HEK293T (cell line): ENCODE measurements at regions not wholly inside any gene's neighbourhood (a gene's known extent, or its start where the extent isn't known, plus 50 kb on each side); places are given as distances from the start of the nearest gene placed in this dataset.

ENCODE experiments used
- CTCF ChIA-PET: fragments of 350-600 bp; formaldehyde crosslinking; extraction: SDS; loops from one replicate; lab custom pipeline; 2021; ENCODE audit warnings: antibody characterized with exemption, inconsistent platforms; lab: Yijun Ruan, JAX
- POLR2A ChIA-PET: fragments of 350-600 bp; formaldehyde crosslinking; extraction: SDS; loops from one replicate; lab custom pipeline; 2020; ENCODE audit warnings: antibody characterized with exemption, inconsistent platforms; lab: Yijun Ruan, JAX
- DNase-seq: peaks from one replicate; pipeline ENCODE4 v3.0.0; 2012; ENCODE audit warnings: mixed read lengths; ENCODE audit errors: extremely low spot score
- ARNT ChIP-seq: fragments of 450-650 bp; IDR thresholded peaks from 2 replicates; pipeline ENCODE4 v1.6.1; 2017; ENCODE audit warnings: mild to moderate bottlenecking
- BHLHE40 ChIP-seq: fragments of 450-650 bp; IDR thresholded peaks from 2 replicates; pipeline ENCODE4 v1.6.1; 2016; ENCODE audit warnings: mild to moderate bottlenecking, moderate library complexity, borderline replicate concordance
- CTBP1 ChIP-seq: fragments of 450-650 bp; IDR thresholded peaks from 2 replicates; pipeline ENCODE4 v1.6.1; 2016; ENCODE audit warnings: borderline replicate concordance
- ELF4 ChIP-seq: fragments of 450-650 bp; IDR thresholded peaks from 2 replicates; pipeline ENCODE4 v1.6.1; 2017; ENCODE audit warnings: antibody characterized with exemption
- FOXA1 ChIP-seq: fragments of 450-650 bp; IDR thresholded peaks from 2 replicates; pipeline ENCODE4 v1.6.1; 2016; ENCODE audit warnings: mild to moderate bottlenecking
- FOXK2 ChIP-seq: fragments of 450-650 bp; IDR thresholded peaks from 2 replicates; pipeline ENCODE4 v1.6.1; 2016; ENCODE audit warnings: mild to moderate bottlenecking
- FOXM1 ChIP-seq: fragments of 450-650 bp; IDR thresholded peaks from 2 replicates; pipeline ENCODE4 v1.6.1; 2017; ENCODE audit warnings: mild to moderate bottlenecking, borderline replicate concordance
- HDGF ChIP-seq: fragments of 450-650 bp; IDR thresholded peaks from 2 replicates; pipeline ENCODE4 v1.6.1; 2017; ENCODE audit warnings: antibody characterized with exemption, borderline replicate concordance
- L3MBTL2 ChIP-seq: fragments of 450-650 bp; conservative IDR thresholded peaks from 2 replicates; pipeline ENCODE4 v1.6.1; 2016; ENCODE audit warnings: mild to moderate bottlenecking
- LEF1 ChIP-seq: fragments of 450-650 bp; IDR thresholded peaks from 2 replicates; pipeline ENCODE4 v1.6.1; 2017; ENCODE audit warnings: mild to moderate bottlenecking, borderline replicate concordance
- NFRKB ChIP-seq: fragments of 450-650 bp; IDR thresholded peaks from 2 replicates; pipeline ENCODE4 v1.6.1; 2016; ENCODE audit warnings: mild to moderate bottlenecking, moderate library complexity
- PKNOX1 ChIP-seq: fragments of 450-650 bp; IDR thresholded peaks from 2 replicates; pipeline ENCODE4 v1.6.1; 2016
- SP1 ChIP-seq: fragments of 450-650 bp; IDR thresholded peaks from 2 replicates; pipeline ENCODE4 v1.6.1; 2017
- SUZ12 ChIP-seq: fragments of 450-650 bp; IDR thresholded peaks from 2 replicates; pipeline ENCODE4 v1.6.1; 2016; ENCODE audit warnings: mild to moderate bottlenecking
- TARDBP ChIP-seq: fragments of 450-650 bp; IDR thresholded peaks from 2 replicates; pipeline ENCODE4 v1.6.1; 2016
- ZNF384 ChIP-seq: fragments of 450-650 bp; IDR thresholded peaks from 2 replicates; pipeline ENCODE4 v1.6.1; 2016

- ChIA-PET POLR2A (no interaction called here), CTCF (no interaction called here)
- TF ChIP-seq FOXK2 (no peak), NFRKB (no peak), TARDBP (no peak), SP1 (no peak)
- DNase-seq = no peak
These were observed 140.7 kb upstream of the ARPP21 start for GRCh38 chr3:35498506-35499210.

- TF ChIP-seq TARDBP = no peak
- TF ChIP-seq PKNOX1 = no peak
- no peak for TF ChIP-seq L3MBTL2
- no peak for TF ChIP-seq NFRKB
- TF ChIP-seq BHLHE40 = no peak
- no peak for TF ChIP-seq ZNF384
- no peak for TF ChIP-seq HDGF
- TF ChIP-seq ELF4 = no peak
- TF ChIP-seq LEF1 = no peak
- no peak for TF ChIP-seq FOXA1
- ChIA-PET CTCF (interaction anchor here (0.5 kb wide), 1 partner anchor 54 kb away, joined by 3 read pairs; no protein-coding TSS in a partner anchor), POLR2A (no interaction called here)
- DNase-seq = no peak
These were observed 138.5 kb upstream of the ARPP21 start for GRCh38 chr3:35500641-35501350.

GRCh38 chr3:35502699-35503098 lies 136.6 kb upstream of the ARPP21 start:
- TF ChIP-seq PKNOX1 = no peak
- no peak for TF ChIP-seq ARNT
- no peak for TF ChIP-seq TARDBP
- no peak for TF ChIP-seq ZNF384
- no peak for TF ChIP-seq HDGF
- no peak for TF ChIP-seq NFRKB
- no peak for TF ChIP-seq LEF1
- TF ChIP-seq SP1 = no peak
- no peak for TF ChIP-seq L3MBTL2
- TF ChIP-seq BHLHE40 = no peak
- TF ChIP-seq CTBP1 = no peak
- no peak for TF ChIP-seq FOXA1
- no peak for TF ChIP-seq ELF4
- no peak for TF ChIP-seq FOXM1
- no peak for TF ChIP-seq FOXK2
- no peak for TF ChIP-seq SUZ12
- no peak for DNase-seq
- ChIA-PET POLR2A (no interaction called here), CTCF (no interaction called here)

GRCh38 chr3:35505181-35505580 lies 134.1 kb upstream of the ARPP21 start:
- ChIA-PET CTCF (no interaction called here), POLR2A (no interaction called here)
- DNase-seq = no peak

GRCh38 chr3:35505772-35506171 lies 133.6 kb upstream of the ARPP21 start:
- CTCF ChIA-PET = no interaction called here
- TF ChIP-seq HDGF = no peak
- DNase-seq = no peak
- POLR2A ChIA-PET = no interaction called here

More at GRCh38 chr3:35505181-35505580, 134.1 kb upstream of the ARPP21 start:
- TF ChIP-seq FOXM1 (no peak), TARDBP (no peak), ZNF384 (no peak), L3MBTL2 (no peak)

GRCh38 chr3:35519936-35520335 lies 119.4 kb upstream of the ARPP21 start:
- no peak for TF ChIP-seq ARNT
- no peak for TF ChIP-seq ELF4
- TF ChIP-seq FOXA1 = no peak
- no peak for TF ChIP-seq CTBP1
- no peak for TF ChIP-seq FOXK2
- no peak for TF ChIP-seq ZNF384
- no peak for TF ChIP-seq PKNOX1
- no peak for TF ChIP-seq NFRKB
- no peak for TF ChIP-seq SP1
- TF ChIP-seq TARDBP = no peak
- no peak for TF ChIP-seq LEF1
- no peak for TF ChIP-seq FOXM1
- POLR2A ChIA-PET = no interaction called here
- CTCF ChIA-PET = no interaction called here
- DNase-seq = no peak

- ChIA-PET POLR2A (no interaction called here), CTCF (no interaction called here)
- TF ChIP-seq ELF4 (no peak), FOXA1 (no peak), CTBP1 (no peak)
- no peak for DNase-seq
These were observed 118.1 kb upstream of the ARPP21 start for GRCh38 chr3:35521196-35521595.
